COR-L47 (cell line): ENCODE measurements at regions not wholly inside any gene's neighbourhood (a gene's known extent, or its start where the extent isn't known, plus 50 kb on each side); places are given as distances from the start of the nearest gene placed in this dataset.
A peak's percentile ranks its signal among the peaks of the same experiment; 100 is the strongest.

Source experiments
- DNase-seq: peaks from one replicate; lab custom pipeline; 2025; lab: John Stamatoyannopoulos, UW

- DNase-seq = no peak
These were observed 134.9 kb upstream of the HSD17B12 start for GRCh38 chr11:43545610-43546009.

- no peak for DNase-seq
These were observed 133.7 kb upstream of the HSD17B12 start for GRCh38 chr11:43546561-43547429.

- no peak for DNase-seq
These were observed 133.1 kb upstream of the HSD17B12 start for GRCh38 chr11:43547430-43547831.

- DNase-seq = no peak
These were observed 132.6 kb upstream of the HSD17B12 start for GRCh38 chr11:43547889-43548381.

GRCh38 chr11:43548916-43549315 lies 131.6 kb upstream of the HSD17B12 start:
- no peak for DNase-seq

- no peak for DNase-seq
These were observed 130.9 kb upstream of the HSD17B12 start for GRCh38 chr11:43549624-43550023.

GRCh38 chr11:43550714-43551113 lies 129.8 kb upstream of the HSD17B12 start:
- DNase-seq = no peak

GRCh38 chr11:43554148-43554473 lies 126.4 kb upstream of the HSD17B12 start:
- DNase-seq = no peak

GRCh38 chr11:43555186-43555585 lies 125.4 kb upstream of the HSD17B12 start:
- DNase-seq = no peak

GRCh38 chr11:43555816-43556611 lies 124.5 kb upstream of the HSD17B12 start:
- no peak for DNase-seq

- DNase-seq = no peak
These were observed 123.7 kb upstream of the HSD17B12 start for GRCh38 chr11:43556612-43557375.

- DNase-seq = no peak
These were observed 122.9 kb upstream of the HSD17B12 start for GRCh38 chr11:43557553-43558110.

- no peak for DNase-seq
These were observed 122.4 kb upstream of the HSD17B12 start for GRCh38 chr11:43558146-43558545.

- DNase-seq = no peak
These were observed 121.9 kb upstream of the HSD17B12 start for GRCh38 chr11:43558556-43559127.

- no peak for DNase-seq
These were observed 118.7 kb upstream of the HSD17B12 start for GRCh38 chr11:43561832-43562231.

GRCh38 chr11:43567396-43567975 lies 113.1 kb upstream of the HSD17B12 start:
- DNase-seq = peak; percentile 26

GRCh38 chr11:43573233-43573632 lies 107.3 kb upstream of the HSD17B12 start:
- DNase-seq = peak; percentile 25

GRCh38 chr11:43573873-43574272 lies 106.7 kb upstream of the HSD17B12 start:
- DNase-seq = no peak

GRCh38 chr11:43574411-43574810 lies 106.1 kb upstream of the HSD17B12 start:
- no peak for DNase-seq

- DNase-seq = peak; percentile 20
These were observed 105.3 kb upstream of the HSD17B12 start for GRCh38 chr11:43574949-43575912.
